Occipital lobe (tissue), 2 donors: ENCODE measurements at regions not wholly inside any gene's neighbourhood (a gene's known extent, or its start where the extent isn't known, plus 50 kb on each side); places are given as distances from the start of the nearest gene placed in this dataset. TPM values are rescaled to one million over a fixed set of nuclear protein-coding genes. Genes with fewer than 3 reads are reported as not detected.

Experiments
- DNase-seq: peaks from one replicate; lab custom pipeline; 2025; lab: John Stamatoyannopoulos, UW
- small RNA-seq: library from RNA; depleted of rRNA; stranded (forward); fragments of <200 nt; gene quantifications from one replicate; pipeline ENCODE3, GENCODE V24; 2014

DNA sequence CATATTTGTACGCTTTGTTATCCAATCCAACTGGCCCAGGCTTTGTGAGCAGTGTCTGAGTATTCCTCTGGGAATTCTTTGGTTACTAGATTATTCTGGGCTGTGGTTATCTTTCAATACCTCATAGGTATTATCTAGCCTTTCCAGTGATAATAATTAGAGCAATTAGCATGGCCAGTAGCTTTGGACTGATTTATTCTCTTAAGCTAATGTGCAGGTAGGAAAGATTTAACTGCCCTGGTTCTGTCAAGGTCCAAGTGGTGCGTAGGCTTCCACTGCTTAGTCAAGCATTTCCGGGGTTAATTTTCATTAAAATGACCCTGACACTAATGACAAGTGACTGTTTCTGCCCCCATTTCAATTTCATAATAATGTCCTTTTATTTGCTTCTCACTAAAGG, 54.2 kb upstream of the PMFBP1 start:
- DNase-seq = no peak

DNA sequence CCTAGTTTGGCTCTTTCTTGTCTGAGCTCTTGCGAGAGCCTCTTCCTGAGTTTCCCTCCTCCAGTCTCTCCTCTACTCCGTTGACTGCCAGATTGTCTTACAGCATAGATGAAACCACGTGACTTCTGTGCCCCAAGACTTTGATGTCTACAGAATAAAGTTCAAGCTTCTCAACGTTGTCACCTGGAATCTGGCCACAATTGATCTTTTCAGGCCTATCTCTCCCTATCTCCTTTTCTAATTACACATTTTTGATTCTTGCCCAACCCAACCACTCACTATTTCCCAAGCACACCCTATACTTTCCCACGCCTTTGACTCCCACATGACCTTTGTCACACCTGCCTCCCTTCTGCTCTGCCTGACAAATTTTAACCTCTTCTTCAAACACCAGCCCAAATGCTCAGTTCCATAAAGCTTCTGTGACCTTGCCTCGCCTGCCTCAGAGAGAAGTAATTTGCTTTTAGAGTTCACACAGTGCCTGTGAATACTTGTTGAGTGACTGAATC, 52.4 kb upstream of the PMFBP1 start:
- no peak for DNase-seq

GRCh38 chr16:72222503-72222902, 50.5 kb upstream of the PMFBP1 start:
- DNase-seq = no peak

Small RNA genes in the stretch of these regions (small RNA-seq; reads per million reads assigned to genes)
- not detected for gene RF00026
- gene RNU7-90P = not detected
